NCI-H2196 treated with DMSO at 0.1 percent for 48 hours (cell line): ENCODE measurements at regions not wholly inside any gene's neighbourhood (a gene's known extent, or its start where the extent isn't known, plus 50 kb on each side); places are given as distances from the start of the nearest gene placed in this dataset.
"Not testable (repeated sequence)": the region's sequence is repeated elsewhere in the genome, so short reads cannot be mapped to it uniquely, and the experiment has no call there.

Experiments
- DNase-seq: peaks from one replicate; lab custom pipeline; 2025; ENCODE audit not compliant: unreplicated experiment; lab: John Stamatoyannopoulos, UW

GRCh38 chr16:13702614-13703013 is 217.3 kb upstream of the ERCC4 start:
- DNase-seq = peak; percentile 27

DNA sequence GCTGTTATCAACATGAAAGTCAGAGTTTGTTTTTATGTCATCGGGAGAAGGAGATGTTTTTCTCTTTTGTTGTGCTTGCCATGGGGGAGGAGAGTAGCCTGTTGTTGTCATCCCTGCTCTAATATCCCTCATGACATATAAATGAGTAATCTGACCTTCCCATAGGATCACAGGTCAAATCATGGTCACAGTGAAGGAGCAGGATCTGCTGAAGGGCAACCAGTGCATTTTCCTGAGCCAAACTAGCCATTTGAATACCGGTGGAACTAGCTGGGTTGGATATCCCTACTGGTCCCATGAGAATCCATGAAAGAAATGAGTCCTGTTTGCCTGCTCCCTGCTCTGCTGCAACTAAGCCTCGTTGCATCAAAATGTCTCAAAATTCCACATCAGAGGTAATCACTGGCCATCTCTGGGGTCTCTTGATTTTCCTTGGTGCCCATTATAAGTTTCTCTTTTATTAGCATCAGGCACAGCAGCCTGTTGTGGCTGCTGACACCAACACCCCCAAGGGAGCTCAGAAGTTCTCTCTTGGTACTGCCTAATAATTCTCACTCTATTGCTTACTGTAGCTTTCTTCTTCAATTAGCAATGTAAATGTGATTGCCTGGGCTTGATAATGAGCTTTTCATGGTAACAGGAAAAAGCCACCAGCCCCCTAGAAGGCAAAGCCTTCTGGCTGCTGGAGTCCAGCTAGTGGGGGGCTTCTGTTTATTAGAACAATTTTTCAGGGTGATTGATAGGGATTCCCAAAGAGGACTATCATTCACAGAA is 211.4 kb upstream of the ERCC4 start:
- DNase-seq = no peak

DNA sequence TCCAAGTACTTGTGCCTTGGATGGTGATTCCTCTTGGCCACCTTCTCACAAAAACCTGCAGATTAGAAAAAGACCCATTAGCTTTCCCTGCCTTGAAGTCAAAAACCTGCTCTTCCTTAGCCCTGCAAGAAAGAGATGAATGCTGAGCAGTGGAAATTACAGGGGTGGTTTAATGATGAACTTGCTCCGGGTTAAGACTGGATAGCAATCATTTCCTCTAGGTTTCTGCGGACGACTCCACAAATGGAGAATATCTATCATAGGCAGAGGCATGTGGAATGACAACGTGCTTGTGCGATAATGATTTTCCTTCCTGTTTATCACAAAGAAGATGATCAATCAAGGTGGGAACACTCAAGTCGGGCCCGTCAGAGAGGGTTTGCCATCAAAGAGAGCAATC is 201.2 kb upstream of the ERCC4 start:
- no peak for DNase-seq

DNA sequence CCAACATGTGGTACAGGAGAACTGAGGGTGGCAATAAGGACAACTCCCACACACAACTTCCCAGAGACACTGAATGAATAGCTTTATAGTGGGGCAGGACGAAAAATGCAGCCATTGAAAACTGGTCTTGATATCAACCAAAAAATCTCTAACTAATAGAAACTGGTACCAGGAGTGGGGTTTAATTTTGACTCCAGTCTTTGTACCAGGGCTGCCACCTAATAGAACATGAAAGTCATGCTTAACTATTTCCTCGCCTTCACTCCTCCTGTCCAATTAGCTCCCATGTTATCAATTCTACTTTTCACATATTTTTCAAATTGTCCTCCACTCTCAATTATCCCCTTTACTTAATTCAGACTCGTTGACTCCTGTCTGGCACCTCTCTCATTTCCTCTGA is 192.0 kb upstream of the ERCC4 start:
- DNase-seq = no peak

DNA sequence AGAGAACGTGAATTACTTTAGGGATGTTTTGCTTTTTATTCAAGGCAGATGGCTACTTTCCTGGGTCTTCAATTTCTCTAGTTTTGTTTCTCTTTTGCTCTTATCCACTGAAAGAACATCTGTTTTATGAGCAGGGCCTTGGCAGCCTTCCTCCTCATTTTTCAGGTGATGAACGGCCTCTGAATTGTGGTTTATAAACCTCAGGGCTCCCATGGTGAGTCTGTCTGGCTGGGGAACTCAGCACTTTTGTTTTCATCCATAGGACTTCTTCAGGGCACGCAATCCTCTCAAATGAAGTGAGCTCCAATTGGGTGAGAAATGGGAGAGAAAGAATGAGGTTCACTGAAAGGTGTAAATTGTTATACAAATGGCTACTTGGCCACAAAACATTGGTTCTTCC is 186.4 kb upstream of the ERCC4 start:
- no peak for DNase-seq

GRCh38 chr16:13739621-13740373 is 180.2 kb upstream of the ERCC4 start:
- DNase-seq = not testable (repeated sequence)

- DNase-seq = no peak
Observed at GRCh38 chr16:13742928-13743327, 177.0 kb upstream of the ERCC4 start.

DNA sequence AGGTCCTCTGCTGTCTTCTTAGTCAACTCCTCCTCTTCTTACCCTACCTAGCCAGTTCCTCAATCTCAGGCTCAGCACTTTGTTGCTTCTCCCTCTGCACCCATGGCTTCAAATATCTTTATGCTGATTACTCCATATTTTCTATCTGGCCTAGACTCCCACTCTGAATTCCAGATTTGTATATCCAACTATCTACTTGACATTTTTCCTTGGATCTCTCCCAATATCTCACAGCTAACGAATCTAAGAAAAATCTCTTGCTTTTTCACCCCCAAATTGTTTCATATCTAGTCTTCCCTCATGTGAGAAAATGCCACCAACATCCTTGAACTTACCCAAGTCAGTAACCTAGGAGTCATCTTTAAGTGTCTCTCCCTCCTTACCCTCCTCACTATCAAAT is 176.4 kb upstream of the ERCC4 start:
- no peak for DNase-seq

GRCh38 chr16:13756411-13757140 is 163.4 kb upstream of the ERCC4 start:
- DNase-seq = no peak

DNA sequence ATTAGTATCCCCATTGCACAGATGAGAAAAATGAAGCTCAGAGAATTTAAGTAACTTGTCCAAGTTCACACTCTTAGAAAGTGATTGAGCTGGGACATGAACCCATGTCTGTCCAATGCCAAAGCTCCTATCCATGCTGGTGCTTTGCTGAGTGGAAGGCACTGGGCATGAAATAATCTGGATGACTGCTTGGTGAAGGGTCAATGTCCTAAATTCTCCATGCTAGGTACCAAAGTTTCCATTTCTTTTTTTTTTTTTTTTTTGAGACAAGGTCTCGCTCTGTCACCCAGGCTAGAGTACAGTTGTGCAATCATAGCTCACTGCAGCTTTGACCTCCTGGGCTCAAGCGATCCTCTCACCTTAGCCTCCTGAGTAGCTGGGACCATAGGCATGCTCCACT is 153.6 kb upstream of the ERCC4 start:
- no peak for DNase-seq

DNA sequence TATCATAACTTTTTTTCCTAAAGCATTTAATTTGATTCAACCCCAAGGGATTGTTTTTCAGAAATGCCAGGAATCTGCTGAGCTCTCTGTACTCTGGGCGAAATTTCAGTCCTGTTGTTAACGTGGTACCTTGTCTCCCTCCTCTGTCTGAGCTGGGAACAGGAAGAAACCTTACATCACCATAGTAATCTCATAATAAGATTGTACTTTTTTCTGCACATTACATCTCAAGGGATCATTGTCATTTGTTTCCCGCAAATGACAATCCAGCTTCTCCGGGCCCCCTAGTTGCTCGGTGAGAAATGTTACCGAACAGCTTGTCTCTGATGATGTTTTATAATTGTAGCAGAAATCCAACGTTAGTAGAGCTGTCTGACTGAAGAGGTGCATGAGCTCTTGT is 152.7 kb upstream of the ERCC4 start:
- no peak for DNase-seq

DNA sequence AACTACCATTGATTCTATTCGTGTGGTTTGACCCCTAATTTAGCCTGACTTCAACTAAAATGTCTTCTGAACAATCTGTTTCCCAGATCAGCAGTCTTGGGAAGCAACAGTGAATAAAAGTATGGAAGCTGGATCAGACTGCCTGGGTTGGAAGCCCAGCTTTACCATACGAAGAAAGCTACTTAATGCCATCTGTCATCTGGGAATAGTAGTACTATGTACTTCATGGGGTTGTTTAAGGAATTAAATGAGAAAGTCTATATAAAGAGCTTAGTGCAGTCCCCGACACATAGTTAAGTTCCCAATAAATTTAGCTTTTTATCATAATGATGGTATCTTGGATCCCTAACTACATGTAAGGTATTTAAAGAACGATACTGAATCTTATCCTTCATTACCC is 151.5 kb upstream of the ERCC4 start:
- DNase-seq = no peak

DNA sequence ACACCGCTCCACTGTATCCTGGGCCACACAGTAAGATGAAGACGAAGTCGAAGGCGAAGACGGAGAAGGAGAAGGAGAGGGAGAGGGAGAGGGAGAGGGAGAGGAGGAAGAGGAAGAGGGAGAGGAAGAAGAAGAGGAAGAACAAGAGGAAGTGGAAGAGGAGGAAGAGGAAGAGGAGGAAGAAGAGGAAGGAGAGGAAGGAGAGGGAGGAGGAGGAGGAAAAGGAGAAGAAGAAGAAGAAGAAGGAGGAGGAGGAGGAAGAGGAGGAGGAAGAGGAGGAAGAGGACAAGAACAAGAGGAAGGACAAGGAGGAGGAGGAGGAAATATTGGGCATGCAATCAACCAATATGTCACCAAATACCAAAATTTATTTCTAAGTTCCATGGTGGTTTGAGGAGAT is 149.5 kb upstream of the ERCC4 start:
- DNase-seq = no peak

- DNase-seq = no peak
Observed at GRCh38 chr16:13772782-13773181, 147.2 kb upstream of the ERCC4 start.

GRCh38 chr16:13779676-13780075 is 140.3 kb upstream of the ERCC4 start:
- DNase-seq = no peak

- DNase-seq = no peak
Observed at GRCh38 chr16:13780406-13781168, 139.4 kb upstream of the ERCC4 start.

DNA sequence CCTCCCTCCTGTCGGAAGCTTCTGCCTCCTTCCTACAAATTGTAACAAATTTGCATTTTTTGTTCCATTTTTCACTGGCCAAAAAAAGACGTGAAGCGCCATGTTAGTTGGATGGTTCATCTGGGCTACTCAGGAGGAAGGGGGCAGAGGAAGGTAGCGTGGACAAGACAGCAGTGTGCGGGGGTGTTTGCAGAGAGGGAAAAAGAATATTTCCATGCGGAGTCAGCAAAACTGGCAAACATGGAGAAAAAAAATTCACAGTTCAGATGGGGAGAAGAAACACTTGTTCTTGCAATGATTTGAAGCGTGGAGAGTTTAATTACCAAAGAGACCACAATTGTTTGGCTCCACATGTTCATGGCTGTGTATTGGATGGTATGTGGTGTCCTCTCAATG is 138.8 kb upstream of the ERCC4 start:
- no peak for DNase-seq

DNA sequence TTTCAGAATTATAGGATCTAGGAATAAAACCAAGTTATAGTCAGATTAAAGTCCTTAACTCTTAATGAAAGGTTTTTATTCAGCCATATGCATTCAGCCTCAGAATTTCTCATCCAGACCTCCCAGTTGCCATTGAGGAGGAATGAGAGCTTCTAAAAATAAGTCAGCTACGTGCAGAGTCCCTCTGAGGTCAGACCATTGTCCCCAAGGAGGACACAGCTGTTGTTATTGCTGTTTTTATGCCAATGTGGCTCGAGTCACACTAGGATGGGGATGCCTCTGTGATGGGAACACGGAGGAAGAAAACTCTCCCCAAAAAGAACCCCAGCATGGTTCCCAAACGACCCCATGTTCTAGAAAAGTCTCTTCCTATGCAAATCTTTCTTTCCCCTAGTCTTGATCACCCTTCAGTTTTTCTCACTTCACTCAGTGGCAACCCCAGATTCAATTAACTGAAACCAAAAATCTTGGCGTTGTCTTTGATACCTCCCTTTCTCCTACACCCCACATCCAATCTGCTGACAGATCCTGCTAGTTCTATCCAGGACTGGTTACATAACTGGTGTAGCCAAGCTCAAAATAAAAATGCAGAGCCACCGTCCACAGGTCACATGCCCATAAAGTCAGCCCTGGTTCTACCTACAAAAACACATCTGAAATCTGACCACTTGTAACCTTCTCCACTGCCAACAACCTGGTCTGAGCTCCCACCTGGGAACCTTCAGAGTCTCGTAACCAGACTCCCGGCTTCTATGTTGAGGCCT is 138.2 kb upstream of the ERCC4 start:
- no peak for DNase-seq

- no peak for DNase-seq
Observed at GRCh38 chr16:13791095-13791494, 128.9 kb upstream of the ERCC4 start.

DNA sequence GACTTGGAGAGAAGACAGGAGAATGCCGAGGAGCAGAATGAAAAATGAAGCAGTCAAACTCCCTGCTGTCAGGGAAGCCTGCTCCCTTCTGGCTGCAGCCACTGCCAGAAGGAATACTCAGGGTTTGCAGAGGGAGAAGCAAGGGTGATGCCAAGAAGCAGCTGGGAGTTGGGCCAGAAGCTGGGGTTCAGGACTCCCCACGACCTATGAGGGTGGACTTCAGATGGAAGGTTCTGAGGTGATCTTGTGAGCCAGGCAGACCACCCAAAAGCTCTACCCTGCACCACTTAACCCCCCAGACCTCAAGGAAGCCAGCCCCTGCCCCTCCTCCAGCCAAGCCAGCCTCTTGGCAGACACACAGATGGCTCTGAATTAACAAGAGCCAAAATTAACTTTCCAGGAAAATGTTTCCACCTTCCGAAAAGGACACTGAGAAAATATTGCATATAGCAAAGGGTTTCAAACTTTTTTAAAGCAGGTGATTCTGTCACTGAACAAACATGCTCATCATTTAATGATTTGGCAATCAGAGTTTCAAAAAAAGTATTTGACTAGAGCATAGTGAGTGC is 126.0 kb upstream of the ERCC4 start:
- no peak for DNase-seq
